Progenitor cell of endocrine pancreas (in vitro differentiated cells): ENCODE measurements at regions not wholly inside any gene's neighbourhood (a gene's known extent, or its start where the extent isn't known, plus 50 kb on each side); places are given as distances from the start of the nearest gene placed in this dataset.

Experiments
- DNase-seq: peaks from one replicate; pipeline ENCODE4 v3.0.0; 2021; ENCODE audit warnings: low spot score; ENCODE audit not compliant: unreplicated experiment
- H3K27ac Mint-ChIP-seq: 2 replicates; pipeline ENCODE4 v1.8.0; 2021; ENCODE audit warnings: mild to moderate bottlenecking, moderate library complexity, mixed read lengths
- H3K27me3 Mint-ChIP-seq: 2 replicates; pipeline ENCODE4 v1.8.0; 2021; ENCODE audit warnings: mixed read lengths
- H3K36me3 Mint-ChIP-seq: 2 replicates; pipeline ENCODE4 v1.8.0; 2022; ENCODE audit warnings: mixed read lengths; ENCODE audit not compliant: insufficient read depth
- H3K4me1 Mint-ChIP-seq: 2 replicates; pipeline ENCODE4 v1.8.0; 2021; ENCODE audit warnings: low read depth, mixed read lengths
- H3K4me3 Mint-ChIP-seq: 2 replicates; pipeline ENCODE4 v1.8.0; 2021; ENCODE audit warnings: low read depth, mild to moderate bottlenecking, moderate library complexity, mixed read lengths
- H3K9me3 Mint-ChIP-seq: 2 replicates; pipeline ENCODE4 v1.8.0; 2021; ENCODE audit warnings: low read depth, mixed read lengths
- TF ChIP-seq, protein P1 (sequence below): fragments of 200-600 bp; sonication (generic); IDR thresholded peaks from one replicate; pipeline ENCODE4 v1.5.0; 2021; ENCODE audit warnings: antibody characterized with exemption, mild to moderate bottlenecking; ENCODE audit not compliant: unreplicated experiment

DNA sequence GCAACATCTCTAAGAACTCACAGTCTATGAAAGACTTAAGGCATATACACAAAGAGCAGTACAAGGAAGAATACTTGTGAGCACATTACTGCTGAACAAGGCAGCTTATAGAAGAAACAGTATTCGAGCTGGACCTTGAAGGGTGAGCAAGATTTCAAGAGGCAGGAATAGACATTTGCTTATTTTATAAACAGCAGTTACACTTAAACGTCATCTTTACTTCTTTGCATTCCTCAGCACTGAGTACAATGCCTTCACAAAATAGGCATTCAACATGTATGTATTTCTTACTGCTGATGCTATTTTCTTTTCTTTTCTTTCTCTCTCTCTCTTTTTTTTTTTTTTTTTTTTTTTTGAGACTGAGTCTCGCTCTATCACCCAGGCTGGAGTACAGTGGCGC lies 205.8 kb downstream of the ZIC4 start:
- no peaks in the 10 kb centered on the region for H3K36me3 Mint-ChIP-seq
- no peak overlapping the region for H3K4me3 Mint-ChIP-seq
- no peaks in the 10 kb centered on the region for H3K27me3 Mint-ChIP-seq
- H3K27ac Mint-ChIP-seq, result no peak overlapping the region
- TF ChIP-seq, protein P1, sequence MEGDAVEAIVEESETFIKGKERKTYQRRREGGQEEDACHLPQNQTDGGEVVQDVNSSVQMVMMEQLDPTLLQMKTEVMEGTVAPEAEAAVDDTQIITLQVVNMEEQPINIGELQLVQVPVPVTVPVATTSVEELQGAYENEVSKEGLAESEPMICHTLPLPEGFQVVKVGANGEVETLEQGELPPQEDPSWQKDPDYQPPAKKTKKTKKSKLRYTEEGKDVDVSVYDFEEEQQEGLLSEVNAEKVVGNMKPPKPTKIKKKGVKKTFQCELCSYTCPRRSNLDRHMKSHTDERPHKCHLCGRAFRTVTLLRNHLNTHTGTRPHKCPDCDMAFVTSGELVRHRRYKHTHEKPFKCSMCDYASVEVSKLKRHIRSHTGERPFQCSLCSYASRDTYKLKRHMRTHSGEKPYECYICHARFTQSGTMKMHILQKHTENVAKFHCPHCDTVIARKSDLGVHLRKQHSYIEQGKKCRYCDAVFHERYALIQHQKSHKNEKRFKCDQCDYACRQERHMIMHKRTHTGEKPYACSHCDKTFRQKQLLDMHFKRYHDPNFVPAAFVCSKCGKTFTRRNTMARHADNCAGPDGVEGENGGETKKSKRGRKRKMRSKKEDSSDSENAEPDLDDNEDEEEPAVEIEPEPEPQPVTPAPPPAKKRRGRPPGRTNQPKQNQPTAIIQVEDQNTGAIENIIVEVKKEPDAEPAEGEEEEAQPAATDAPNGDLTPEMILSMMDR, result no peak
- DNase-seq, result no peak
- no peaks in the 10 kb centered on the region for H3K9me3 Mint-ChIP-seq
- no peaks in the 10 kb centered on the region for H3K4me1 Mint-ChIP-seq

DNA sequence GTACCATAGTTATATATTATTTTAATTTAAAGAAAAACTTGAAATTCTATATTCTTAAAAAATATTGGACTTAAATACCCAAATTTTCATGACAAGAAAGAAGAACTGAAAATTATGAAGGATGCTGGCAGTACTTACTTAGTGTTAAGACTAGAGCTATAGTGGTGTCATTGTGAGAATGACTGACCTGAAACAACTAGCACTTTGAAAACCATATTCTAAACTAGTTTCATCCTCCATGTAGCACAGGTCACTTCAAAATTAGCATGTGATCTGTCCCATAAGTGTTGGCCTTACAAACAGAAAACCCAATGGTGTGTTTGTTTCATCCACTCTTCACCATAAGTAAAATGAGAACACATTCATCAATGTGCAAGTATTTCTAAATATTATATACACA lies 208.6 kb downstream of the ZIC4 start:
- DNase-seq, result no peak
- no peak overlapping the region for H3K4me3 Mint-ChIP-seq

DNA sequence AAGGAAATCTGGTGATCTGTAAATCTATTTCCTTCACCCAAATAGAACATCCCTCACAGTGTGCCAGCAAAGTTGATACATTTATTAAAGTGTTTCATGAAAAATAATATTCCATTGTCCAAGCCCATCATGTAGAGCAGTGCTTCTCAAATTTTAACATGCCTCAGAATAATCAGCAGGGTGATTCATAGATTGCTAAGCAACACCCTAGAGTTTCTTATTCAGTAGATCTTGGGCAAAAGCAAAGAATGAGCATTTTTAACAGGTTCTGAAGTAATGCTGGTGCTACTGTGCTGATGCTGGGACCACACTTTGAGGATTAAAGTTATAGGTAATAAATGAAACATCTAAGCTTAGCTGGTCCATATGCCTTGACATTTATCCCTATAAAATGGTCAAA lies 210.5 kb downstream of the ZIC4 start:
- Mint-ChIP-seq H3K4me1 (no peaks in the 10 kb centered on the region), H3K27me3 (no peaks in the 10 kb centered on the region), H3K36me3 (no peaks in the 10 kb centered on the region), H3K4me3 (no peak overlapping the region), H3K27ac (no peak overlapping the region), H3K9me3 (no peaks in the 10 kb centered on the region)
- DNase-seq, result no peak
- TF ChIP-seq, protein P1, result no peak

More for the DNA sequence above, 208.6 kb downstream of the ZIC4 start:
- Mint-ChIP-seq H3K36me3 (no peaks in the 10 kb centered on the region), H3K9me3 (no peaks in the 10 kb centered on the region), H3K27ac (no peak overlapping the region), H3K4me1 (no peaks in the 10 kb centered on the region), H3K27me3 (no peaks in the 10 kb centered on the region)
- TF ChIP-seq, protein P1, result no peak

DNA sequence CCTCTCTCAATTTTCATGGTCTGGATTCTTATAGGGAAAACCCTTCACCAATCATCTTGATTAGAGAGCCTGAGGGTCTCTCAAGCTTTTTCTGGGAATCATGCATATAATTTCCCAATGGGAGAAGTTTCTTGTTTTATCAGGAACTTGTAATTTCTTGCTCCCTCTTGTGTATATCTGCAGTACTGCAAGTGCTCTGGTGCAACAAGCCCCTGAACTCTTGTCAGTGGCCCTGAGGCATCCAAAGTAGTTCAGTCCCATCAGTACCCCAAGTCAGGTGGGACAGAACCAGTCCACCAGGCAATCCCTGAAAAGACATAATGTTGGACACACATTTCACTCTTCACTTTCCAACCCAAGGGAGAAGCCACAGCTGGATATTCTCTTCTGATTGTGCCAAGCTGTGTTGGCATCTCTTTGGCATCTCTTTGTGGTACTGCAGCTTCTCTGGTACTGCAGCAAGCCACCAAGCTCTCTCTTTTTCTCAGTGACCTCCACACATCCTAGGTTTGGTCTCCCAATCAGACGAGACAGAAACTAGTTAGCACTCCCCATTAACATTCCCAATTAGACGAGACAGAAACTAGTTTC lies 214.5 kb downstream of the ZIC4 start:
- peaks cover 6% of the 10 kb centered on the region for H3K4me1 Mint-ChIP-seq
- no peak overlapping the region for H3K27ac Mint-ChIP-seq
- TF ChIP-seq, protein P1, result peak; percentile 74

DNA sequence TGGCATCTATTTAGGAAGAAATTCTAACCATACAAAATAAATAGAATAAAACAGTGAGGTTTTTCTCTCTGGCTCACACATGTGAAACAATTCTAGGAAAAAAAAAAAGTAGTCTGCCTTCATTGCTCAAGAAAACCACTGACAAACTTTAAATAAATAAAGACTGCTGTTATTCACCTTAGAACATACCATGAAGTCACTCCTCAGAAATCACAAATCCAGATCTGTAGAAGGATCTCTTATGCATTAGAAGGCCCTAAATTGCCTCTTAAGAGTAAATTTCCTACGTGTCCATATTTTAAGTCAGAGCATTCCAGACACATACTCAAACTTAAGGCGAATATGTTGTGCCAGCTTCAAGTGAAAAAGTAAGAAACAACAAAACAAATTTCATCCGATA lies 217.3 kb downstream of the ZIC4 start:
- Mint-ChIP-seq H3K27ac (no peak overlapping the region), H3K36me3 (no peaks in the 10 kb centered on the region), H3K27me3 (no peaks in the 10 kb centered on the region), H3K4me1 (peaks cover 10% of the 10 kb centered on the region), H3K9me3 (no peaks in the 10 kb centered on the region), H3K4me3 (no peak overlapping the region)
- TF ChIP-seq, protein P1, result no peak
- no peak for DNase-seq

More for the DNA sequence above, 214.5 kb downstream of the ZIC4 start:
- no peaks in the 10 kb centered on the region for H3K27me3 Mint-ChIP-seq
- no peak overlapping the region for H3K4me3 Mint-ChIP-seq
- H3K9me3 Mint-ChIP-seq, result no peaks in the 10 kb centered on the region
- no peaks in the 10 kb centered on the region for H3K36me3 Mint-ChIP-seq
- peak; percentile 26 for DNase-seq
